Vagina (tissue), 2 donors: ENCODE measurements at regions not wholly inside any gene's neighbourhood (a gene's known extent, or its start where the extent isn't known, plus 50 kb on each side); places are given as distances from the start of the nearest gene placed in this dataset.

ENCODE experiments used
- POLR2A ChIP-seq, 2 donors: fragments of 450-650 bp; IDR thresholded peaks; one replicate each; pipeline ENCODE4 v1.6.1; 2017; ENCODE audit warnings: antibody characterized with exemption in 2 of 2, mild to moderate bottlenecking in 2 of 2, moderate library complexity in 2 of 2
- TF ChIP-seq, protein P1 (sequence below), 3 experiments: fragments of 450-650 bp in 2 of 3; fragments of 200-600 bp in 1 of 3; sonication (generic) in 1 of 3; IDR thresholded peaks; one replicate each; pipeline ENCODE4 v1.5.1; 2017 to 2019; ENCODE audit warnings: antibody characterized with exemption in 3 of 3, mild to moderate bottlenecking in 2 of 3, moderate library complexity in 2 of 3

GRCh38 chr4:79175716-79176115 is 150.1 kb downstream of the NAA11 start:
- TF ChIP-seq, protein P1, sequence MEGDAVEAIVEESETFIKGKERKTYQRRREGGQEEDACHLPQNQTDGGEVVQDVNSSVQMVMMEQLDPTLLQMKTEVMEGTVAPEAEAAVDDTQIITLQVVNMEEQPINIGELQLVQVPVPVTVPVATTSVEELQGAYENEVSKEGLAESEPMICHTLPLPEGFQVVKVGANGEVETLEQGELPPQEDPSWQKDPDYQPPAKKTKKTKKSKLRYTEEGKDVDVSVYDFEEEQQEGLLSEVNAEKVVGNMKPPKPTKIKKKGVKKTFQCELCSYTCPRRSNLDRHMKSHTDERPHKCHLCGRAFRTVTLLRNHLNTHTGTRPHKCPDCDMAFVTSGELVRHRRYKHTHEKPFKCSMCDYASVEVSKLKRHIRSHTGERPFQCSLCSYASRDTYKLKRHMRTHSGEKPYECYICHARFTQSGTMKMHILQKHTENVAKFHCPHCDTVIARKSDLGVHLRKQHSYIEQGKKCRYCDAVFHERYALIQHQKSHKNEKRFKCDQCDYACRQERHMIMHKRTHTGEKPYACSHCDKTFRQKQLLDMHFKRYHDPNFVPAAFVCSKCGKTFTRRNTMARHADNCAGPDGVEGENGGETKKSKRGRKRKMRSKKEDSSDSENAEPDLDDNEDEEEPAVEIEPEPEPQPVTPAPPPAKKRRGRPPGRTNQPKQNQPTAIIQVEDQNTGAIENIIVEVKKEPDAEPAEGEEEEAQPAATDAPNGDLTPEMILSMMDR (IDR thresholded peaks at IDR 0.05) = no peak
- no peak for TF ChIP-seq POLR2A (IDR thresholded peaks at IDR 0.05)
